Stimulated activated CD8-positive, alpha-beta memory T cell treated with anti-CD3 and anti-CD28 coated beads, Interleukin-15, amount 100 ng/mL, for 1 hour (primary cell): ENCODE measurements at regions not wholly inside any gene's neighbourhood (a gene's known extent, or its start where the extent isn't known, plus 50 kb on each side); places are given as distances from the start of the nearest gene placed in this dataset.

Experiments
- DNase-seq: peaks from one replicate; pipeline ENCODE4 v3.0.0-alpha.2; 2020; ENCODE audit warnings: low read depth

DNA sequence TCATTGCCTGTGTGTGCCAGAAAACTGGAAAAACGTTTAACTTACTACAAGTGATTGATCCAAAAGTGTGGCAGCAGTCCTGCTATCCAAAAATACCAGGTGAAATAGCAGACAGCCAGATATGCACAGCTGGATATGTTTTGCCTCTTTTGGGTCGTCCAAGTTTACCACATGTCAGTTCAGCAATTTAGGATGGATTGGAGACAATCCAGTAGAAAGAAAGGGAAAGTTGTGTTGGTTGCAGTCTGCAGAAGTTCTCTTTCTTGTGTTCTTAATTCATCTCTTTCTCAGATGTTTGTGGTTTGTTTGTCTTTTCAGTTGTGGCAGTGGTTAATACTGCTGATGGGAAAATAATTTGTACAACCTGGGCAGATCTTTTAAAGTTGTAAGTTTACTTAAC lies 645.0 kb downstream of the PTPRC start:
- no peak for DNase-seq

- DNase-seq, result no peak
Measured at GRCh38 chr1:199287206-199287605, 648.4 kb downstream of the PTPRC start.

GRCh38 chr1:199287647-199288046 lies 648.8 kb downstream of the PTPRC start:
- DNase-seq, result no peak

GRCh38 chr1:199290186-199290585 lies 651.3 kb downstream of the PTPRC start:
- no peak for DNase-seq

GRCh38 chr1:199291022-199291740 lies 652.3 kb downstream of the PTPRC start:
- DNase-seq, result no peak

DNA sequence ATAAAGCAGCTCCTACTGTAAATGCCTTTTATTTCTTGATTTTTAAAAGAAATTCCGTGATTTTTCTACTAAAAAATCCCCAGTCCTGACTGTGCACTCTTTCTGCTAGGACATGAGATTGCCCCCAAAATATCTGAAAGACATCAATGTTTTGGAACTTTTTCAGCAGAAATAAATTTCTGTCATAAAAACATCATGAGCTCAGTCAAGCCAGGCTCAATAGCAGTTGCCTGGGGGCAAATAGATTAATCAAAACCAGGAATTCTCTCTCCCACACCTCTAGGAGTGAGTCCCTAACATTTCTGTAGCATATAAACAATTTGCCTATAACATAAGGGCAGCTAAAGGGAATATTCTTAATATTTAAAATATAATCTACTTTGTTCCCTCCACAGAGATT lies 654.1 kb downstream of the PTPRC start:
- DNase-seq, result no peak

- no peak for DNase-seq
Measured at GRCh38 chr1:199295107-199295506, 656.3 kb downstream of the PTPRC start.

DNA sequence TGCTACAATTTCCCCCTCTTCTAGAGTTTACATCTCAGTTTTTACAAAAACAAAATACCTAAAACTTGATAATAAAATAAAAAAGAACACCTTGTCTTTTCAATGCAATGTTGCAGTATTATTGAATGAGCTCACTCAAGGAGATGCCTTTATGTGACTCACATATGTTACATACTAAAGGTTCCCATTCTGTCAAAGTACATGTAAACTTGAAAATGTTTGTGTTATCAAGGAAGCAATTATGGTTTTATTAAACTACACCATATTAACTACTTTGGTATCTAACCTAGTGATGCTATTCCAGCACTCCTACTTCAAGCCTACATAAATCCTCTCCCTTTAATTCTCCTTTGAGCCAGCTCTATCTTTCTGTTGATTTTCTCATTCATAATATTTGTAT lies 658.3 kb downstream of the PTPRC start:
- no peak for DNase-seq

GRCh38 chr1:199297887-199298286 lies 659.0 kb downstream of the PTPRC start:
- DNase-seq, result no peak

DNA sequence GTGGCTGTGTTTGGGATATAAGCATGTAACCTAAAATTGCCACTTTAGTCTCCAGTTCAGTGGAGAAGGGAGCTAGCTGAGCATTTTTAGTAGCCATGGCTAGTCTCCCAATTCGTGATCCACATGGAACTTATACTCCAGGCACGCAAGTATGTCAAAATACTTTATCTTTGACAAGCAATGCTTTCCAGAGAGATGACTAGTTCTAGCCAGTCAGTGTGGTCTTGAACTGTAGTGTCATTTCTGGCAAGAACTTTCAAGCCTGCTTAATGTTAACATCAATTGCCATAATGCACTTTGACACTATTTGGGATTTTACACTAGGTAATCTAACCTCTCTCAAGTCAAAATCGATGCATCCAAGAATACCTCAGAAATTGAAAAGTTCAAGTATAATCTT lies 660.0 kb downstream of the PTPRC start:
- DNase-seq, result no peak

DNA sequence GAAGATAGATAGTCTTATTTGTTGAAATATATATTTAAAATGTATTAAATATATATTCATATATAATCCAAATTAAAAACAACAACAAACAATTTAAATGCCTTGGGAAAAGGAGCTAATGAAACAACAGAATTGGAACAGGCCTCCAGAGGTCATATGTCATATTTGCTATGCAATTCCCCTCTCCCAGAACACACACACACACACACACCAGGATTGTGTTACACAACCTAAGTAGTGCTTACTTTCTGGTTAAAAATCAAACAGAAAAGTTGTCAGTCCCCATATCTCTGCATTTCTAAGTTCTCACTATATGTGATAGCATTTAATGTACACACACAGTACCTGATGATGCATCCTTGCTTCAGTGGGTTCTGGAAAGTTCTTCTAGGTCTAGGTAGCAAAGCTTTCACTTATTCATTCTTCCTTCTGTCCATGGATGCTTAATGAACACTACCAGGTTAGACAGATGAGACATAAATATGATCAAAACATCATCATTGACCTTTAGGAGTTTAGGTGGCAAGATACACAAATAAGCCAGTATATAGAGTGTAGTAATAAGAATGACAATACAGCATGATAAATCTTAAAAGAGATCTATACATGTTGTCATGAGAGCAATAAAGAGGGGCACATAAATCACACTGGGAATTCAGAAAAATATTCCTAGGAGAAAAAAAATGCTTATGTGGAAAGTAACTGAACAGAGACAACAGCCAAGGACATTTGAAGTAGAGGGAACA lies 662.8 kb downstream of the PTPRC start:
- no peak for DNase-seq

DNA sequence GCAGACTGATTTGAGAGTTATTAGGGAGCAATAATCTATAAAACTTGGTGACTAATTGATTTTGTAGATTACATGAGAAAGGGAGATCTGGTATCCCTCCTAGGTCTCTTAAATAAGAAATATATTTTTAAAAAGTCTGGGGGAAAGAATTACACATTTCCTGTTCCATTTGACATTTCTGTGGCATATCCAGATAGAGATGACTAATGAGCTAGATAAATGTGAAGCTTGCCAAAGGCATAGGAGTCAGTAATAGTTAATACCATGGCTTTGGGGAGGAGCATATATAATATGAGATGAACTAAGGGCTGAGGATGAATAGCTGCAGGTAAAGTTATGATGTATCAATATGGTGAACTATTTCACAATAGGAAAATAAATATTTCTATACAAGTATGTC lies 663.7 kb downstream of the PTPRC start:
- no peak for DNase-seq

DNA sequence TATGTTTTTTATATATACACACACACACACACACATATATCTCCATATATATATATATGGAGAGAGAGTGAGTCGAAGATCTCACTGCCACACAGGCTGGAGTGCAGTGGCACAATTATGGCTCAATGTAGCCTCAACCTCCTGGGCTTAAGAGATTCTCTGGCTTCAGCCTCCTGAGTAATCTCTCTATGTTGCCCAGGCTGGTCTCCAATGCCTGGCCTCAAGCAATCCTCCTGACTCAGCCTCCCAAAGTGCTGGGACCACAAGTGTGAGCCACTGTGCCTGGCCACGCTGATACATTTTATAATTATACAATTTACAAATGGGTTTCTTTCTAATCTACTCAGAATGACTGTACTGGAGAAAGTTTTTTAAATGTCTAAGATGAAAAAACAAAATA lies 664.2 kb downstream of the PTPRC start:
- DNase-seq, result no peak

DNA sequence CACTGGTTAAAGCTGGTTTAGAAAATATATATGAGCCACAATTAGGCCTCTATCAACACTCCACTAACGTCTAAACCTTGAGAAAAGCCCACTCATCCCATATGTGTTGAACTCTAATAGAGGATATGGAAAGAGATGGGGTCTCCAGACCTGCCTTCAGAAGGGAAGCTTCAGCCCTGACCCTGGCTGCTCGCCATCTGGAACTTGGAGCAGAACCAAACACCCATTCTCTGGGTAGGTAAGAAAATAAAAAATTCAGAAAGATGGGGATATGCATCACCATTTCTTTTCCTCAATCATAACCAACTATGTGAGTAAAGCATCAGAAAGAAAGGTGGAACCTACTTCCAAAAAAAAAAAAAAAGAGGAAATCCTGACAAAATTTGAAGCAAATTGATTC lies 666.2 kb downstream of the PTPRC start:
- no peak for DNase-seq

- DNase-seq, result no peak
Measured at GRCh38 chr1:199307496-199308264, 668.8 kb downstream of the PTPRC start.

DNA sequence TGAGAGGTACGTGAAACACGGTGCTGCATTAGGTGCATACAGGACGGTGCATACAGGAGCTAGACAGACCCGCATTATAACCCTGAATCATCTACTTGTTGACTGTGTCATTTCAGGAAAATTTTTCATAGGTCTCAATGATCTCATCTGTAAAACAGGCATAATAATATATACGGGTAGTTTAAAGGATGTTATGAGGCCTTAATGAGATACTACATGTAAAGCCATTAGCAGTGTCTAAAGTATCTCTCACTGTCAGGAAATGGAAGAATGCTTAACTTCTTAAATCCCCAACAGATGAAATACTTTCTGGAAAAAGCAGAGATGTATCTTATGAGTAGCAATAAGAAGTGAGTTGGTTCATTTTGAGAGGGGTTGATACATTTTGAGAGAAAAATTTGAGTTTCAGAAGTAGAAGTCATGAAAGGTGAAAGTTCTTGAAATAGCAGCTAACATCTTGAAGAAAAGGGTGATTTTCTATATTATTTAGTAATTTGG lies 669.6 kb downstream of the PTPRC start:
- no peak for DNase-seq

DNA sequence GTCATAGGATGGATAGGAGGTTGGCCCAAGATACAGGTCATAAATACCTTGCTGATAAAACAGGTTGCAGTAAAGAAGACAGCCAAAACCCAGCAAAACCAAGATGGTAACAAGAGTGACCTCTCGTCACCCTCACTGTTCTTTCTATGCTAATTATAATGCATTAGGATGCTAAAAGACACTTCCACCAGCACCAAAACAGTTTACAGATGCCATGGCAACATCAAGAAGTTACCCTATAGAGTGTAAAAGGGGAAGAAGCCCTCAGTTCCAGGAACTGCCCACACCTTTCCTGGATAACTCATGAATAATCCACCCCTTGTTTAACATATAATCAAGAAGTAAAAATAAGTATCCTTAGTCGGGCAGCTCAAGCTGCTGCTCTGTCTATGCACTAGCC lies 671.9 kb downstream of the PTPRC start:
- DNase-seq, result no peak

GRCh38 chr1:199311478-199312262 lies 672.8 kb downstream of the PTPRC start:
- DNase-seq, result no peak

- no peak for DNase-seq
Measured at GRCh38 chr1:199312626-199313025, 673.8 kb downstream of the PTPRC start.

GRCh38 chr1:199313444-199313843 lies 674.6 kb downstream of the PTPRC start:
- no peak for DNase-seq

DNA sequence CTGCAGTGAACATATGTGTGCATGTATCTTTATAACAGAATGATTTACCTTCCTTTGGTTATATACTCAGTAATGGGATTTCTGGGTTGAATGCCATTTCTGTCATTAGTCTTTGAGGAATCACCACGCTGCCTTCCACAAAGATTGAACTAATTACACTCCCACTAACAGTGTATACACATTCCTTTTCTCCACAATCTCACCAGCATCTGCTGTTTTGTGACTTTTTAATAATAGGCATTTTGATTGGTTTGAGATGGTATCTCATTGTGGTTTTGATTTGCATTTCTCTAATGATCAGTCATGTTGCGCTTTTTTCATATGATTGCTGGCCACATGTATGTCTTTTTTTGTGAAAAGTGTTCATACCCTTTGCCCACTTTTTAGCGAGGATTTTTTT lies 680.5 kb downstream of the PTPRC start:
- no peak for DNase-seq

GRCh38 chr1:199322278-199322677 lies 683.4 kb downstream of the PTPRC start:
- no peak for DNase-seq
